ENCODE measurements at regions not wholly inside any gene's neighbourhood (a gene's known extent, or its start where the extent isn't known, plus 50 kb on each side); places are given as distances from the start of the nearest gene placed in this dataset.

DNA sequence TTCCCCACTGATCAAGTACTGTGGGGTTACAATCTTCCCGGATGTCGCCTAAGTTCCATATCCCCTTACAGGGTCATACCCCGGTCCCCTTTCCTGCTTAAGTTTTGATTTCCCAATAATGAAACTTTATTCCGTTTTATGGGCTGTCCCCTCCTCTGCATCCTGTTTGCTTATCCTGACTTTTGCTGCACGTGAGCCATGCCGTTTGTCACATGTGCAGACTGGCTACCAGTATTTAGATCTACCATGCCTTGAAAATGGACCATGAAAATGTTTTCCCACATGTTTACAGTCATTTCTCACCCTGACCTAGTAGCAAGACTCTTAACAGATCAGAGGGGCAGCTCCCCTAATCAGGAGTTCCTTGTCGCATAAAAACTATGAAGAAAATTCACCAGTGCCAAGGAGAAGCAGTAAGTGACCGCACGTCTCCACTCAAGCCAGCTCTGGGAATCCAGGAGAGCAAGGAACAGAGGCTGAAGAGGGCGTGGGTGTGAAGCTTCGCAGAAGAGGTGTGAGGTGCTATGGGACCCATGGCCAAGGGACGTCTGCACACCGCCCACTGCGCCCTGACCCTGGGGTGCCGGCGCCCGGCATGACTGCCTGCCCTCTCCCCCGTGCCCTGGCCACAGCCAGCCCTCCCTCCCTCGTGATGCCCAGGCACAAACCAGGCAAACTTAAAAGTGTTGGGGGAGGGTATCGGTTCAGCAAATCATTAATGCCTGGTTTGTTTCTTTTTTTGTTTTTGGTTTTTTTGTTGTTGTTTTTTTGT lies 440.8 kb upstream of the SALL3 start:
- DNase-seq (ENCODE audit: low spot score): no peak

DNA sequence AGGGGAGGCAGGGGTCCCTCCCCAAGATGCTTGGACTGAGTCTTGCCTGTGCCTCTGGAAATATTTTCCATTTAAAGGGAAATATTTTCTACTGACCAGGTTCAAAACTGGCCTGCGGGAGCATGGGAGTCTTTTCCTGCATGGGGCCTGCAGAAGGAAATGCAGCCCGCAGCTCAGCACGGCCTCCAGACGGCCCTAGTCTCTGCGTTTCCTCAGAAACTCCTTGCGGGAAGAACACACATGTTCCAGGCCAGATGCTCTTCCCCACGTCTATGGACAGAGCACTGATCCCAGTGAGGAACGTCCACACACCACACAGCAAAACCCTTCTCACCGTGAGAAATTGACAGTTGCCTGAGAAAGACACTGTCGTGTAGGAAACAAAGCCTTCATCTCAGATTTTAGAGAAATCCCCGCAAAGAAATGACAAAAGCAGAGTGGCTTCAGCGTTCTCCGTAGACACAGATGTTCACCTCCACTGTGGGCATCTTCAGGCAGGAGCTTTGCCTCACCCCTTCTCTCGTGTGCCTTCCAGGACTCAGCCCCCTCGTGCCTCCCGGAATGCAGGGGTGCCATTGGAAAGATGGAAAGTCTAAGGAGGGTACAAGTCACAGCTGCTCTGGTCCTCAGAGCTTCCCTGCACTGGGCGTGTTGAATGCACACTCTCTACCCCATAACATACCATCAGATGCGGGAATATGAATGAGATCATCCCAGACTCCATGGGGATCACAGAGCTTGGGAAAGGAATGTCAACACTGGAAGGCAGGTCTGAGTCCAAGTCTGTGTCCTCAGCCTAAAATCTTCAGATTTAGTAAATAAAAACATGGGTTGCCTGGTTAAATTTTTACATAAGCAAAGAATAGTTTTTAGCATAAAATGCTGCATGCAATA lies 438.7 kb upstream of the SALL3 start:
- no peak for DNase-seq (ENCODE audit: low spot score)

DNA sequence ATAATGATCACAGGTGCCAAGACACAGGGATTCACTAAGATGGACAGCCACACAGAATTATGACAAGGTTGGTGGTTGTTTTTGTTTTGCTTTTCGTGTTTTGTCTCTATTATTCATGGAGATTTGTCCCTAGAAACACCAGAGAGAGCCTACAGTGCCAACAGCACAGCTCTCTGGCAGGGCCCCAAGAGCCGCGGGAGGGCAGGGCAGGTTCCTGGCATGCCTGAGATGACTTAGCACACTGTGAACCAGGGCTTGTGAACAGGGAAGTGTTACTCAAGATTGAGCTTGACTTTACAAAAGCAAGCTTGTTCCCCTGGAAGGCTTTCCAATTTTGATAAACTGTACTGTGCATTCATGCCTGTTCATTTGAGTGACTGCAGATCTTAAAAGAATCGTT lies 437.4 kb upstream of the SALL3 start:
- no peak for DNase-seq (ENCODE audit: low spot score)

GRCh38 chr18:78543201-78543725 lies 436.4 kb upstream of the SALL3 start:
- DNase-seq (ENCODE audit: low spot score): no peak

DNA sequence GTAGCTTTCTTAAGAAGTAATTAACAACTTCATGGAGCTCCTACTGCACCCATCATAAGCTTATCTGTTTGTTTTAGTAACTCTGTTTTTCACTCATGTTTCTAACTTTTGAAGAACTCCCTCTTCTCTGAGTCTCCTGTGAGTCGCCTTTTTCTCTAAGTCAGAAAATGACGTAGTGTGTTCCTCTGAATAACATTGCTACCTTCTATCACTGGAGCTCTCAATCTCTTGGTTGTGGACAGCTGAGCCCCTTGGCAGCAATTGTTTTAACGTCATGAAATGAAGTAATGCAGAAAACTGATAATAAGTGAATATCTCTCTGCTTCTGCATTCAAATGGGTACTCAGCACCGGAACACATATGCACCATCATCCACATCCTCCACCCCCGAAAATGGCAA lies 433.3 kb upstream of the SALL3 start:
- DNase-seq (ENCODE audit: low spot score): no peak

- no peak for DNase-seq (ENCODE audit: low spot score)
These were observed 431.8 kb upstream of the SALL3 start for GRCh38 chr18:78547817-78548216.

- no peak for DNase-seq (ENCODE audit: low spot score)
These were observed 431.2 kb upstream of the SALL3 start for GRCh38 chr18:78548261-78549058.

GRCh38 chr18:78549971-78550370 lies 429.6 kb upstream of the SALL3 start:
- DNase-seq (ENCODE audit: low spot score): no peak

DNA sequence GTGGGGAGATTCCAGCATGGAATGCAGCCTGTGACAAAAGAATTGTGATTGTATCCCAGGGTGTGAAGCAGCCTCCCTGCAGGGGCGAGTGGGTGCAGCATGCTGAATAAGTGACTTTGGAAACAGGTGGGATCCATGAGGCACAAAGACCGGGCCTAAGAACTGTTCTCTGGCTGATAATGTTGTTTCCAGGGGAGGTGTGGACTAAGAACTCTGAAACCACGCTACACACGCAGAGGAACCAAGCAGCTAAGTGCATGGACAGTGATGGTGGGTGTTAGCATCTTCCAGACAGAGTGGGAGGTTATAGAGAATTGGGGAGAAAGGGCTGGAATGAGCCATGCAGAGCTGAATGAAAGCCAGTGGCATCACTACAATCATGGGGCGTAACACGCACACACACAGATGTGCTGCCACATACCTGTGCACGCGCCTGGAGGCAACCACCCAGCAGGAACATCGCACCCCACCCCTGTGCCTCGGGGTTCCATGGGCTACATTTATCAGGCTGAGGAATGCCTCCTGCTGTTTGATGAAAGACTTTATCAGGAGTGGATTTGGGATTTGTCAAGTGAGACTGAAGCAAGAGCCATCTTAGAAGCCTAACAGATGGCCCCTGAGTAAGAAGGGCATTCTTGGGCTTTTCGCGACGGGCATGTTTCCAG lies 424.5 kb upstream of the SALL3 start:
- no peak for DNase-seq (ENCODE audit: low spot score)

DNA sequence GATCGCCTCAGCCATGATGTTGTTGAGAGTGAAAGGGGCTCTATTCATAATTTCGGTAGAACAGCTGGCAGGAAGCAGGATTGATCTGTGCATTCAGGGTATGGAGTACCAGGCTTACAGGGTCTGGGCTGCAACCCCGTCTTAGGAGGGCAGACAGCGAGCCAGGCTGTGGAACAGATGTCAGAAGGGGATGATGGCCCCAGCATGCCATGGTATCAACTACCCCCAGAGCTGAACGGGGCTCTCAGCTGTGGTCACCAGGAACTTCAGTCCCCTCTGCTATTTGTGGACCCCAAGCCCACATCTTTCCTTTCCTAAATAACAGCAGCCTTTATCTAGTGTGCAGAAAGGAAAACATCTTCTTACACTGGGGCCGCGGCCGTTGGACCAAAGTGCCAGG lies 422.2 kb upstream of the SALL3 start:
- DNase-seq (ENCODE audit: low spot score): no peak

- DNase-seq (ENCODE audit: low spot score): no peak
These were observed 421.4 kb upstream of the SALL3 start for GRCh38 chr18:78558101-78558810.

GRCh38 chr18:78558948-78559347 lies 420.7 kb upstream of the SALL3 start:
- no peak for DNase-seq (ENCODE audit: low spot score)

GRCh38 chr18:78559584-78559983 lies 420.0 kb upstream of the SALL3 start:
- DNase-seq (ENCODE audit: low spot score): no peak

GRCh38 chr18:78561757-78562510 lies 417.7 kb upstream of the SALL3 start:
- DNase-seq (ENCODE audit: low spot score): no peak

DNA sequence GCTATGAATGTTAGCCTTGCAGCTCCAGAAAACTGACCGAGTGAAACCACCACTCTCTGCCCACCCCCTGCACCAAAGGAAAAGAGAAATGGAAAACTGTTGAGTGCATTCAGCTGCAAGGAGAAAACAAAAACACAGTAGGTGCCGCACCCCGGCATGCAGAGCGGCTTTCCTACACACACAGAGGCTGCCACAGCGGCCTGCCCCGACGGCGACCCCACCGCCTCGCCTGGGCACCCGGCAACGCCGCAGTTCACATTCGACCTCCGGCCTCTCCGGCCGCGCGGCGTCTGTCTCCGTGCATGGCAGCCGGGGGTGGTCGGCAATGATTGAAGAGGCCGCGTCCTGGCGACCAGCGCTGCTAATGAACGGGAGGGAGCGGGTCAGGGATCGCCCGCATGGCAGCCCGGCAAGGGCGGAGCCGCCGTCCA lies 417.1 kb upstream of the SALL3 start:
- DNase-seq (ENCODE audit: low spot score): no peak

GRCh38 chr18:78563110-78563509 lies 416.5 kb upstream of the SALL3 start:
- no peak for DNase-seq (ENCODE audit: low spot score)

DNA sequence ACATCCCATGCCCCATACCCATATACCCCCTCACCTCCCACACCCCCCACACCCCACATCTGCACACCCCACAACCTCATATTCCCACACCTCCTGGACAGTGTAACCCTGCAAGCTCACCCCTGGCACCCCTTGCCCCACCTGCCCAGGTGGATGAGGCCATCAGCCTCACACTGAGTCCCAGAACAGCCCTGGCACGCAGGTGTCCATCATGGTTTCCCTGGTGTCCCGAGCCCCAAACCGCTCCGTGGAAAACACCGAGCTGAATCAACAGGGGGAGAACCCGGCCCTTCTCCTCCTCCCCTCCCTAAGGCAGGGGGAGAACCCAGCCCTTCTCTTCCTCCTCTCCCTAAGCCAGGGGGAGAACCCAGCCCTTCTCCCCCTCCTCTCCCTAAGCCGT lies 415.6 kb upstream of the SALL3 start:
- DNase-seq (ENCODE audit: low spot score): no peak

- no peak for DNase-seq (ENCODE audit: low spot score)
These were observed 415.1 kb upstream of the SALL3 start for GRCh38 chr18:78564518-78564917.

DNA sequence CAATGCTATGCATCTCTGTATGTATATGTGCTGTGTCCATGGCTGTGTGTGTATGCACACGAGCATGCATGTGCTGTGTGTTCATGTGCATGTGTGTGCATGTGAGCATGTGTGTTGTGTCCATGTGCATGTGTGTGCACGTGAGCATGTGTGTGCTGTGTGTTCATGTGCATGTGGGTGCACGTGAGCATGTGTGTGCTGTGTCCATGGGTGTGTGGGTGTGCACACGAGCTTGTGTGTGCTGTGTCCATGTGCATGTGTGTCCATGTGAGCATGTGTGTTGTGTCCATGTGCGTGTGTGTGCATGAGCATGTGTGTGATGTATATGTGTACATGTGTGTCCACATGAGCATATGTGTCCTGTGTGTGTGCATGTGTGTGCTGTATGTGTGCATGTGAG lies 414.4 kb upstream of the SALL3 start:
- no peak for DNase-seq (ENCODE audit: low spot score)

GRCh38 chr18:78566065-78566464 lies 413.6 kb upstream of the SALL3 start:
- no peak for DNase-seq (ENCODE audit: low spot score)
